22Rv1 (cell line): ENCODE measurements at regions not wholly inside any gene's neighbourhood (a gene's known extent, or its start where the extent isn't known, plus 50 kb on each side); places are given as distances from the start of the nearest gene placed in this dataset.

ENCODE experiments used
- H3K27ac ChIP-seq: fragments of 450-650 bp; 2 replicates; pipeline ENCODE4 v1.5.1; 2017
- ZFX ChIP-seq: fragments of 450-650 bp; IDR thresholded peaks from 2 replicates; pipeline ENCODE4 v1.6.1; 2017; ENCODE audit warnings: antibody characterized with exemption, borderline replicate concordance
- TF ChIP-seq, protein P1 (sequence below): fragments of 450-650 bp; IDR thresholded peaks from 2 replicates; pipeline ENCODE4 v1.5.1; 2017; ENCODE audit warnings: mild to moderate bottlenecking

DNA sequence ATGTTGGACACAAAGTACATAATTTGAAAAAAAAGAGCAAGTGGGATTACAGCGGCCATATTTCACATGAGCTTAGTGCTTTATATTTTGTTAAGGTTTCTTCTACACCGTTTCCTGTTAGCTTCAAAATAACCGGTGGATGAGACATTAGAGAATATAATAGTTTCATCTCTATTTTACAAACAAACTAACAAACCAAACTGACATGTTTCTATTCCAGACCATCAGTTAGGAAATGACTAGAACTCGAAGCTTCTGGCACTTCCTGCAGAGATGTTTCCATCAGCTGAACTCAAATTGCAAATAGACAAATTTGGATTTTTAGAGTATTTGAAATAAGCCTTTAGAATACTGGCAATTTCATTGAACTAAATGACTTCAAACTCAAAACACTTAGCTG lies 86.5 kb downstream of the MTRR start:
- H3K27ac ChIP-seq: no peak overlapping the region
- TF ChIP-seq ZFX: no peak
- TF ChIP-seq, protein P1, sequence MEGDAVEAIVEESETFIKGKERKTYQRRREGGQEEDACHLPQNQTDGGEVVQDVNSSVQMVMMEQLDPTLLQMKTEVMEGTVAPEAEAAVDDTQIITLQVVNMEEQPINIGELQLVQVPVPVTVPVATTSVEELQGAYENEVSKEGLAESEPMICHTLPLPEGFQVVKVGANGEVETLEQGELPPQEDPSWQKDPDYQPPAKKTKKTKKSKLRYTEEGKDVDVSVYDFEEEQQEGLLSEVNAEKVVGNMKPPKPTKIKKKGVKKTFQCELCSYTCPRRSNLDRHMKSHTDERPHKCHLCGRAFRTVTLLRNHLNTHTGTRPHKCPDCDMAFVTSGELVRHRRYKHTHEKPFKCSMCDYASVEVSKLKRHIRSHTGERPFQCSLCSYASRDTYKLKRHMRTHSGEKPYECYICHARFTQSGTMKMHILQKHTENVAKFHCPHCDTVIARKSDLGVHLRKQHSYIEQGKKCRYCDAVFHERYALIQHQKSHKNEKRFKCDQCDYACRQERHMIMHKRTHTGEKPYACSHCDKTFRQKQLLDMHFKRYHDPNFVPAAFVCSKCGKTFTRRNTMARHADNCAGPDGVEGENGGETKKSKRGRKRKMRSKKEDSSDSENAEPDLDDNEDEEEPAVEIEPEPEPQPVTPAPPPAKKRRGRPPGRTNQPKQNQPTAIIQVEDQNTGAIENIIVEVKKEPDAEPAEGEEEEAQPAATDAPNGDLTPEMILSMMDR: no peak

GRCh38 chr5:7957329-7957728 lies 88.4 kb downstream of the MTRR start:
- TF ChIP-seq, protein P1: no peak
- TF ChIP-seq ZFX: no peak
- H3K27ac ChIP-seq: no peak overlapping the region

DNA sequence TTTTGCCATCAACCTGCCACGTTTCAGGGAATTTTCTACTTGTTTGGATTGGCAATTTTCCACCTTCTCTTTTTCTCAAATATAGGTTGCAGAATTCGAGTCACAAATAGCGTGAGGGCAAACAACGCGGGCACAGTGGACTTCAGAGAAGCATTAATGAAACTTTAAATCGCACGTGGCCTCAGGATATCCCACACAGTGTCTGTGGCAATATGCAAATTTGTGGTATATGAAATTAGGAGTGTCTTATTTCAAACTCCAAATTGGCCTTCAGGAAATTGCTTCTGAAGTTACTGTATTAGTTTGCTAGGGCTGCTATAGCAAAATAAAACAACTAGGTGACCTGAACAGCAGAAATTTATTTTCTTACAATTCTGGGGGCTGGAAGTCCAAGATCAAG lies 91.2 kb downstream of the MTRR start:
- TF ChIP-seq, protein P1: no peak
- no peak for TF ChIP-seq ZFX
- H3K27ac ChIP-seq: no peak overlapping the region

DNA sequence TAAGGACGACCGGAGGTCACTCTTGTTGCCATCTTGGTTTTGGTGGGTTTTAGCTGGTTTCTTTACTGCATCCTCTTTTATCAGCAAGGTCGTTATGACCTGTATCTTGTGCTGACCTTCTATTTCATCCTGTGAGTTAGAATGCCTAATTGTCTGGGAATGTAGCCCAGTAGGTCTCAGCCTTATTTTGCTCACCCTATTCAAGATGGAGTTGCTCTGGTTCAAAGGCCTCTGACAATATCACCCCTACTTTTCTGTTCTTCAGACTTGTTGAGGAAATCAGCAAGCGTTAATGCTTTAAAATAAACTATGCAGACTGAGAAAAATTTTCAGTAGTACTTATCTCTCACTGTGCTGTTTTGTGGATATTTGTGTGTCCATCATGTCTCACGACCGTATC lies 92.6 kb downstream of the MTRR start:
- TF ChIP-seq ZFX: no peak
- TF ChIP-seq, protein P1: no peak

DNA sequence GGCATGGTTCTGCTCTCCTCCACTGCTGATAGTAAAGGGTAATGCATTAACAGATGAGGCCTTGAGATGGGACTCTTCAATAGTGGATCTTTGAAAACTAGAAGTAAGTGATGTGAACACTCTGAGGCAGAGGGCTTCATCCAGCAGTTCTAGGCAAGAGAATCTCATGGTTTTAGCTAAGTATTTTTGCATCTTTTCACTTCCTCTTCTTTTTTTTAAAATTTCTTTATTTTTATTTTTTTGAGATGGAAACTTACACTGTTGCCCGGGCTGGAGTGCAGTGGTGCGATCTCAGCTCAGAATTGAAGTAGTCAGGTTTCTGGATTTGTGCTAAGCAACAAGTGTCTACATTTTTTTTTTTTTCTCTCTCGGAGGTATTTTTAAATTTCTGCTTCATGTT lies 101.9 kb downstream of the MTRR start:
- TF ChIP-seq ZFX: no peak
- TF ChIP-seq, protein P1: no peak
- no peak overlapping the region for H3K27ac ChIP-seq

More for the DNA sequence above, 92.6 kb downstream of the MTRR start:
- H3K27ac ChIP-seq: no peak overlapping the region

DNA sequence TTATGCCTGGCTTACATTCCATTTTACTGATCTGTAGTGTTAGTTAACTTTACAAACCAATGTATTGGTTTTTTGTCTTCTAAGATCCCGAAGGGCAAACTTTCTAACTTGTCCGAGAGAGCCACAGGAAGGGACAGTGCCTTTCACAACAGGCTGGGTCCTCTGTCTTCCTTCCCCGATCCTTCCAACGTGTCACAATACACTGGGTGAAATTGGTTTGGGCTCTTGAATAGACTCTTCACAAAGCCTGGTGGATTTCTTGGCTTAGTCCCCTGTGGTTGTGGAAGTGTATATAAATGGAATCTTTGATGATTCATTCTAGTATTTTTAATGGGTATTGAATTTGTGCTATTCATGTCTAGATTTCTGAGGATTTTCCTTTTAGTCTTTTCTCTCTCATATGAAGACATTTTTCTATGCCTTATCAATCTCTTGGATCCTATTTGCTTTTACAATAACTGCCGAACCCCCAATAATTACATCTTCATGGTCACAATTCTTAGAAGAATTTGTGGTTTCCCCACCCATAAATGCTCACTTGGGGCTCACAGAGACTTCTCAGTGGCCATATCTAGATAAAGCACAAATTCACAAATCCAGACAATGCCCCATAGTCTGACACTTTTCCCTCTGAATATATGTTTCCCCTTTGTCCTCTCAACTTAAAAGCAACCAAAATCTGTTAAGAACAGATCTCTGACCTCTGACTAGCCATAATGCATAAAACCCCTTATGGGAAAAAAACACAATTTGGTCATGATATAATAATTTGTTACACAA lies 107.7 kb downstream of the MTRR start:
- TF ChIP-seq, protein P1: no peak
- TF ChIP-seq ZFX: no peak
- H3K27ac ChIP-seq: no peak overlapping the region

DNA sequence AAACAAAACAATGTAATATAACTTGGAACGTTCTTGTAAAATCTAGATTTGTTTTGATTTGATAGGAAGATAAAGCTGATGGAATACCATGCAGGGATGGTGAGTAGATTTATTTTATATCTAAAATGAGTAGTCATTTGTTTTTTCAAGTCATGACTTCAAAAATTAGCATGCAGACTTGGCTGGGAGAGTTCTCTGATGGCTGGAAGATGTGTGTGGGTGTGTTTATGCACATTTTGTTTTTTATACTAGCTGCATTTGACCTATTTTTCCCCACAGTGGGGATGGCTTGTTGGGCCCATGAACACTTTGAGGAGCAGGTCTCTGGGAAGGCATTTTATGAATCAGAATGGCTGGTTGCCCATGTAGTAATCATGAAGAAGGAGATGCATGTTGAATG lies 109.2 kb downstream of the MTRR start:
- H3K27ac ChIP-seq: no peak overlapping the region
- TF ChIP-seq, protein P1: no peak
- no peak for TF ChIP-seq ZFX
